HepG2 (cell line): ENCODE measurements at regions not wholly inside any gene's neighbourhood (a gene's known extent, or its start where the extent isn't known, plus 50 kb on each side); places are given as distances from the start of the nearest gene placed in this dataset.

Source experiments
- HNRNPH1 ChIP-seq: fragments of 200-400 bp; formaldehyde crosslinking; optimal IDR thresholded peaks from 2 replicates; pipeline ENCODE3; 2017; ENCODE audit warnings: mild to moderate bottlenecking, low read depth, low read length
- MAX ChIP-seq: IDR thresholded peaks from 2 replicates; pipeline ENCODE4 v1.6.1; 2012; ENCODE audit warnings: inconsistent platforms
- NFATC3 ChIP-seq: sonication (generic); formaldehyde crosslinking; IDR thresholded peaks from 2 replicates; pipeline ENCODE4 v1.5.1; 2020; ENCODE audit warnings: mild to moderate bottlenecking, missing genetic modification reagents
- NFIB ChIP-seq: sonication (generic); formaldehyde crosslinking; IDR thresholded peaks from 2 replicates; pipeline ENCODE4 v1.9.0; 2021; ENCODE audit warnings: missing genetic modification reagents, mild to moderate bottlenecking, borderline replicate concordance
- RCOR2 ChIP-seq: IDR thresholded peaks from 2 replicates; pipeline ENCODE4 v1.6.1; 2016; ENCODE audit warnings: missing biosample characterization, missing genetic modification reagents
- STAT5B ChIP-seq: sonication (generic); formaldehyde crosslinking; IDR thresholded peaks from 2 replicates; pipeline ENCODE4 v1.4.0; 2020; ENCODE audit warnings: missing genetic modification reagents
- TCF7L2 ChIP-seq: IDR thresholded peaks from 2 replicates; pipeline ENCODE4 v1.6.1; 2011; ENCODE audit warnings: mild to moderate bottlenecking, low read depth, low read length, moderate library complexity
- YY1 ChIP-seq: IDR thresholded peaks from 2 replicates; pipeline ENCODE4 v1.6.1; 2011; ENCODE audit warnings: low read length, low read depth, moderate library complexity, mild to moderate bottlenecking; ENCODE audit not compliant: insufficient read depth, insufficient replicate concordance
- ZNF18 ChIP-seq: sonication (generic); formaldehyde crosslinking; IDR thresholded peaks from 2 replicates; pipeline ENCODE4 v1.8.0; 2022; ENCODE audit warnings: mild to moderate bottlenecking, missing genetic modification reagents; ENCODE audit not compliant: insufficient replicate concordance
- ZNF749 ChIP-seq: sonication (generic); formaldehyde crosslinking; IDR thresholded peaks from 2 replicates; pipeline ENCODE4 v1.8.0; 2022; ENCODE audit warnings: mild to moderate bottlenecking, missing genetic modification reagents, moderate library complexity, borderline replicate concordance
- ZNF790 ChIP-seq: sonication (generic); formaldehyde crosslinking; IDR thresholded peaks from 2 replicates; pipeline ENCODE4 v1.8.0; 2022; ENCODE audit warnings: missing genetic modification reagents, mild to moderate bottlenecking, borderline replicate concordance
- TF ChIP-seq, protein P1 (sequence below): IDR thresholded peaks from 2 replicates; pipeline ENCODE4 v1.6.1; 2018; ENCODE audit warnings: missing genetic modification reagents, mild to moderate bottlenecking, missing compliant biosample characterization

GRCh38 chr13:19062019-19062646, 119.5 kb downstream of the TUBA3C start:
- TF ChIP-seq MAX (no peak), ZNF790 (CRISPR knock-in tag) (no peak), ZNF749 (no peak), NFIB (CRISPR knock-in tag) (no peak), STAT5B (CRISPR knock-in tag) (no peak), NFATC3 (CRISPR knock-in tag) (no peak), RCOR2 (CRISPR knock-in tag) (no peak), HNRNPH1 (no peak), YY1 (no peak), ZNF18 (CRISPR knock-in tag) (no peak), TCF7L2 (no peak)
- TF ChIP-seq, protein P1, sequence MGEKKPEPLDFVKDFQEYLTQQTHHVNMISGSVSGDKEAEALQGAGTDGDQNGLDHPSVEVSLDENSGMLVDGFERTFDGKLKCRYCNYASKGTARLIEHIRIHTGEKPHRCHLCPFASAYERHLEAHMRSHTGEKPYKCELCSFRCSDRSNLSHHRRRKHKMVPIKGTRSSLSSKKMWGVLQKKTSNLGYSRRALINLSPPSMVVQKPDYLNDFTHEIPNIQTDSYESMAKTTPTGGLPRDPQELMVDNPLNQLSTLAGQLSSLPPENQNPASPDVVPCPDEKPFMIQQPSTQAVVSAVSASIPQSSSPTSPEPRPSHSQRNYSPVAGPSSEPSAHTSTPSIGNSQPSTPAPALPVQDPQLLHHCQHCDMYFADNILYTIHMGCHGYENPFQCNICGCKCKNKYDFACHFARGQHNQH: no peak
